HG02571 (cell line): ENCODE measurements at regions not wholly inside any gene's neighbourhood (a gene's known extent, or its start where the extent isn't known, plus 50 kb on each side); places are given as distances from the start of the nearest gene placed in this dataset.

Source experiments
- ATAC-seq: cut with Tn5 transposase; IDR thresholded peaks from one replicate; pipeline ENCODE4 v1.9.1; 2021; ENCODE audit warnings: mild to moderate bottlenecking, moderate library complexity; ENCODE audit not compliant: unreplicated experiment

DNA sequence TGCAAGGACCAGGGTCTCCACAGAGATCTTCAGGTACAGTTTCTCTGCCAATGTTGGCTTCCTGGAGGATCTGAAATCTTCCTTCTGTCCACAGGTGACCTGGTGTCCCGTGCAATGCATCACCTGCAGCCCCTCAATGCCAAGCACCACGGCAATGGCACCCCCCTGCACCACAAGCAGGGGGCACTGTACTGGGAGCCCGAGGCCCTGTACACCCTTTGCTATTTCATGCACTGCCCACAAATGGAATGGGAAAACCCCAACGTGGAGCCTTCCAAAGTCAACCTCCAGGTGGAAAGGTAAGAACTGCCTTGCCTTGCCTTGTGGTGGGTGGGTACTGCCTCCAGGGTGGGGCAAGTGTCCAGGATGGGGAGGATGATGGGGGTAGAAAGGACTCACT lies 141.8 kb upstream of the PWP1 start:
- no peak for ATAC-seq

GRCh38 chr12:107544937-107545336 lies 140.7 kb upstream of the PWP1 start:
- ATAC-seq: no peak

- no peak for ATAC-seq
Observed at GRCh38 chr12:107545737-107546353, 139.8 kb upstream of the PWP1 start.

GRCh38 chr12:107547389-107547788 lies 138.2 kb upstream of the PWP1 start:
- no peak for ATAC-seq

DNA sequence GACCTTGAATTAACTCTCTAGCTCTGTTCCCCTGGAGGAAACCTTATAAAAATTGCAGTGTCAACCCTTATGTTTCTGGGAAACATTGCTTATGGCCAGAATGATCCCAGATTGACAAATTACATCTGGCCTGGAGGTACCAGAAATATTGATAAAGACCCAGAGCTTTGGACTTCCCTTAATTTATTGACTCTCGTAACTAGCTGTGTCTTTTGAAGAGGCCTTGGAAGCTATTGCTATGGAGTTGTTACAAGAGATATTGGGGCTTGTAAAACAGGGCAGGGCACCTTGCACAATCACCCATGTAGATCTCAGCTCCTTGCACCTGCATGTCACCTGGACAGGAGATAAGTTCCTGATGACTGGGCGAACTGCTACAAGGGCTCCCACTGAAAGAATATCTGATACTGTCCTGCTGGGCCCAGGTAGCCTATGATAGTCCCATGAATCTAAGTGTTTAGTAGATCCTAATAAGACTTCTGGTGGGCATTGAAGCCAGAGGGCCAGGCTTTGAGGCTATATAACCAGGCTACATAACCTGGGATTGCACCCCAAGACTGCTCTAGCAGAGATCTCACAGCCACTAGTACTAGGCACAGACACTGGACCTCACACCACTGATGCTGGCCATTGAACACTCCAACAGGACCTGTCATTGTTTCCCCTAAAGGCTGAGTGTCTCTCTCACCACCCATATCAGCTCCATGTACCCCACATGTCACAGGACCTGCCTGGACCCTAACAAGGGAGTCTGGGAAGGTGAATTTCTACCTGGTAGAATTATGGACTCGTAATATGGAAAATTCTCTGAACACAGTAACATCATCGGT lies 135.7 kb upstream of the PWP1 start:
- ATAC-seq: no peak

DNA sequence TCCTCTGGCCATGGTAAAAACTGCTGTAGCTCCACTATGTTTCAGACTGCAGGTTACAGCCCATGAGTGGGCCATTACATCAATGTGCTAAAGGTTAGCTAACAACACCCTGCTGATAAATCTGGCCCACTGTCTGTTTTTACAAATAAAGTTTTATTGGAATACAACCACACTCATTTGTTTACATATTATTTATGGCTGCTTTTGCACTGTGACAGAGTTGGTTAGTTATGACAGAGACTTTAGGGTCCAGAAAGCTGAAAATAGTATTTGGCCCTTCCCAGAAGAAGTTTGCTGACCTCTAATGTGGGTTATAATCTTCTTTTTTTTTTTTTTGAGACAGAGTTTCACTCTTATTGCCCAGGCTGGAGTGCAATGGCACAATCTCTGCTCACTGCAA lies 134.2 kb upstream of the PWP1 start:
- ATAC-seq: no peak

DNA sequence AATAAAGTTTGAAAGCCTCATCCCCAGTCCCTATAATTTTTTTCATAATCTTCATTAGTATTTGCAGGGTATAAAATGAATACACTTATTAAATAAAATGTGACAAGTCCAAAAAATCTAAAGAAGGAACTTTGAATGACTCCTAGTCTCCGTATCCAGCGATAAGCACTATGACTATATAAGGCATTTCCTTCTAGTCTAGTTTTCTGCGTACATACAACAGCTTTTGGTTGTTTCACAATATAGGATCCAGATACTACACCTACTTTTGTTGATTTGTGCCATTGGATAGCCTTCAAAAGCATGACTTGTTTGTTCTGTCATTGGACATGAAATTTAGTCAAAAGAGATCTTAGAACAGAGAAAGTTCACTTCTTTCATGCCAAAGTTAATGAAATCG lies 133.3 kb upstream of the PWP1 start:
- ATAC-seq: no peak

DNA sequence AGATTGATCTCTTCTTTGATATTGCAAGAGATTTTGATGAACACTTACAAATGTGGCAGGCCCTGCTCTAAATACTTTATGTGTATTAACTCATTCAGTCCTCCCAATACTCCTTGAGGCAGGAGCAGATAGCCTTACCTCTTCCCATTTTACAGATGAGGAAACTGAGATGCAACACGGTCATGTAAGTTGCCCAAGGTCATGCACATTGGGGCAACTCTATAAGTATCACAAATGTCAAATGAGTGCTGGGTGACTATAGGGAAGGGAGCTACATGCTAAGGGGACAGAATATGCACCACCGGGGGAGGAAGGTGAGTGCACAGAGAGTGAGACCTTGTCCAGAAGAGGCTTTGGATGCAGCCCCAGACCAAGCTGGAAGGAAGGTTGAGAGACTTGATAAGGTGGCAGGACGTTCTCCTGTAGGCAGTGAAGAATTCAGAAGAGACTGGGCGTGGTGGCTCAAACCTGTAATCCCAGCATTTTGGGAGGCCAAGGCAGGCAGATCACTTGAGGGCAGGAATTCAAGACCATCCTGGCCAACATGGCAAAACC lies 132.3 kb upstream of the PWP1 start:
- no peak for ATAC-seq

- ATAC-seq: no peak
Observed at GRCh38 chr12:107554941-107555340, 130.7 kb upstream of the PWP1 start.

GRCh38 chr12:107557026-107557425 lies 128.6 kb upstream of the PWP1 start:
- no peak for ATAC-seq

DNA sequence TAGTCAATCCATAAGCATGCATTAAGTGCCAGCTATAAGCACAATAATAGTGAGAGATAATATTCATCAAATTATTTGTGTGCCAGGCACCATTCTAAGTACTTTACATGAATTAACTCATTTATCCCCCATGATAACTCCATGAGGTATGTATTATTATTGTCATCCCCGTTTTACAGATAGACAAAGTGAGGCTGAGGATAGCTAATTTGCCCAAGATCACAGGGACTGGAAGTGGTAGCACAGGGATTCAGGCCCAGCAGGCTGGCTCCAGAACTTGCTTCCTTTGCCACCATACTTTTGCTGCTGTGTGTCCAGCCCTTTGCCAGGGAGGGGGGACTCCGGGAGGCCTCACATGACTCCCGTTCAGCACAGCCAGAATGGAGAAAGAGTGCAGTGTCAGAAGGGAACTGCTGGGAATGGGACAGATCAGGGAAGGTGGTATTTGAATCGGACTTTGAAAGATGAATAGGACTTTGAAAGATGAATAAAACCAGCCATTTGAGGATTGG lies 128.0 kb upstream of the PWP1 start:
- no peak for ATAC-seq

DNA sequence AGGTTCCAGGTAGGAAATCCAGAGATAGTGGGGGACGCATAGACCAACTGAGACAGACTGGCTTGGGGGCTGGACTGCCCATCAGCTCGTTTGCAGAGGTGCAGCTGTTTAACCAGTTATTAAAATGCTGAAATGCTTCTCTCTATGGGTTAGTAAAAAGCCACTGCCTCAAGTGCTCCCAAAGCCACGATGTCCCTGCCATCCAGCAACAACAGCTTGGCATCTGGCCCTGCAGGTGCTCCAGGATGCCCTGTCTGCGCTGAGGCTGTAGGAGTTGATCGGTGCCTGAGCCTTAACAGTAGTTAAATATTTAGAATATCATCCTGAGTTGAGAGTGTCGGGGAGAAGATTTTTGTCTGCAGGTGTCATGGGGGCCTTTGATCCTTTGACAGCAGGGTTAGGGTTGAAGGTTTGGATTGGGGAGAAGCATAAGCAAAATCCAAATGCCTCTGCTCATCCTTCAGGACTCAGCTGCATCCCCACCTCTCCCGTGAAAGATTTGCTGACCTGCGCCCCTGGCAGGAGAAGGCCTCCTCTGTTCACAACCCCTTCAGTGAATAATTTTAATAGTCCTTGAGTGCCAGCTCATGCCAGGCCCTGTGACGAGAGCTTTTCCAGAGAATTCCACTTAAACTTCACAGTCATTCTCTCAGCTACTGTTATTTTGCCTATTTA lies 127.3 kb upstream of the PWP1 start:
- no peak for ATAC-seq

DNA sequence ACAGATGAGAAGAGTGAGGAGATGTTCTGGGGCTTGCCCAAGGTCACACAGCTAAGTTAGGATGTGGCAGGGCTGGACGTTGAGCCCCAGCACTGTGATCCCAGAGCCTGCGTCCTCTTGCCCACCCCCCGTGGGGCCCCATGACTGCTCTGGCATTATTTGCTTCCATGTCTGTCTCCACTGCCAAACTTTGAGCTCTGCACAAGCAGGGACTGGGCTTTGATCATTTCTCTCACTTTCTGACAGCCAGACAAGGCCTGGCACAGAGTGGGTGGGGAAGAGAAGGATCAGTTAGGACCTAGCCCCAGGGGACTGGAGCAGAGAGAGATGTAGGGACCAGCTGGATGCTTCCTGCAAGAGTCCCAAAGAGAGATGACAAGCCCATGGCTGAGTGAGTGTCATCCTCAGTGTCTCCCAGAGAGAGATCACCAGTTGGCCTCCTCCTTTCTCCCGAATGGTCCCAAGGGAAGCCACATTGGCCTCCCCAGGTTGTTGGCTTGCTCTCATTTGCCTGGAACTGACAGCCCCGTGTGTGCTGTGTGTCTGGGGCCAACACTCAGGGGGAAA lies 126.7 kb upstream of the PWP1 start:
- no peak for ATAC-seq

DNA sequence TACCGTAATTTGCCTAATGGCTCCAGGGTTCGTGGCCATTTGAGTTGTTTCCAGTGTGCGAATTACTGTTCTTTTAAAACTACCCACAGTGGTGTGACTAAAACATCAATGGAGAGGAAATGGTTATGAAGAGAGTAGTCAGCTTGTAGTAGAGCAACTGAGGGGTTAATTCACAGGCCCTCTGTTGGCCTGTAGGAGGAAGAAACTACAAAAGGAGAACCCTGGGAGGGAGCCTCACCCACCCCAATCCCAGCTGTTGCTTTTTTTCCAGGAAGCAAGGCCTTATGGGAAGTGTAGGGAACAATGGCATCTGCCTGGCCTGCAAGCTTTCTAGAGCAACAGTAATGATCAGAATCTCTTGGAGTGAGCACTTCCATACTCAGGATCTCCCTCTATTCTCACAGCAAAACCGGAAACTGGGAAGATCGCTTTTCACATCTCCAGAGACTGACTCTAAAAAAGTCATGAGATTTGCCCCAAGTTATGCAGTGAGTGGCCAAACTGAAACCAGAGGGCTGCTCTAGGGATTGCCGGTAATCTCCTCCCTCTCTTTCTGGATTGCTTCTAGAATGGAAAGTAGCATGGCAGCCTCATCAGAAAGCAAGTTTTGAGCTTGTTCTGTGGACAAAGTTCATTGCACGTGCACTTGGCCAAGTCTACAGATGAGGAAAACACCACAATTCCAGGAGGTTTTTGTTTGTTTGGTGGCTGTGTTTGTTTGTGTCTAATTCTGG lies 125.3 kb upstream of the PWP1 start:
- ATAC-seq: no peak

- ATAC-seq: no peak
Observed at GRCh38 chr12:107560899-107561285, 124.7 kb upstream of the PWP1 start.

DNA sequence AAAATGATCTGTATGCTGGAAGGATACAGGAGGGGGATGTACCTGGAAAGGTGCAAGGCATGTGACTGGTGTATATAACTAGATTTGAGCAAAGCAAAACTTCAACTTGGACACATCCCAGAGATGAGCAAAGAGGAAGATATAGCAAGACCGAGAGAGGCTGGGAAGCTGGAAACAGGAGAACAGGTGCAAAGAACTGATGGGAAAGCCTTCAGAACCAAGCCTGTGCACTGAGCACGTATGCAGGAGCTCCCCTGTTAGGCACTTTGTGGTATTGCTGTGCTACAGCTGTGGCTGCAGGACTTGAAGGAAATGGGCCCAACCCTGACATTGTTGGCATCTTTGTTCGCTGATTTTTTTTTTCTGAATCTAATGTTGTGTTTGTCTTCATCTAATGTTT lies 120.7 kb upstream of the PWP1 start:
- no peak for ATAC-seq

GRCh38 chr12:107565551-107565950 lies 120.0 kb upstream of the PWP1 start:
- ATAC-seq: no peak

- no peak for ATAC-seq
Observed at GRCh38 chr12:107567876-107568619, 117.6 kb upstream of the PWP1 start.

DNA sequence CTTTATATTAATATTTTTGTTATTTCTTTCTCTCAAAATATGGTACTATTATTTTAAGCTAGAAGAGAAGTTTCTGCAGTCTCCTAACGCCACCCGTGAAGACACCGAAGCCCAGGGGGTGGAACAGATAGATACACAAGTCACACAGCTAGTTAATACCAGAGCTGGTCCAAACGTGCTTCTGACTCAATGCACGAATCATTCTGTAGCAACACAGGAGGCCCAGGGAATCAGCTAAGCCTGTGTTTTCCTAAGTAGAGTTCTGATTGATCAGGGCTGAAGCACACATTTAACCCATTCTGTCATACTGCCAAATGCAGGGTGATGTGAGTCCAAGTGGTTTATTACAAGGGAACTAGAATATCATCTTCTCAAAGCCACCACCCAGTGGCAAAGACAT lies 116.9 kb upstream of the PWP1 start:
- ATAC-seq: no peak

- no peak for ATAC-seq
Observed at GRCh38 chr12:107570721-107571120, 114.9 kb upstream of the PWP1 start.
